K562 (cell line): ENCODE measurements at regions not wholly inside any gene's neighbourhood (a gene's known extent, or its start where the extent isn't known, plus 50 kb on each side); places are given as distances from the start of the nearest gene placed in this dataset.

Experiments
- ADNP ChIP-seq: fragments of 200-800 bp; sonication (Bioruptor generic); IDR thresholded peaks from 2 replicates; pipeline ENCODE4 v1.6.1; 2016; ENCODE audit warnings: missing genetic modification characterization, missing compliant biosample characterization
- ARID1B ChIP-seq: fragments of 450-650 bp; IDR thresholded peaks from 2 replicates; pipeline ENCODE4 v1.6.1; 2016; ENCODE audit warnings: antibody characterized with exemption, mild to moderate bottlenecking, inconsistent platforms
- BHLHE40 ChIP-seq: IDR thresholded peaks from 2 replicates; pipeline ENCODE4 v1.6.1; 2011; ENCODE audit warnings: low read length, improper control_type of control experiment
- CHD2 ChIP-seq: IDR thresholded peaks from 2 replicates; pipeline ENCODE4 v1.6.1; 2011; ENCODE audit warnings: low read depth, low read length
- CSDE1 ChIP-seq, 2 experiments: fragments of 450-650 bp; IDR thresholded peaks; 2 replicates each; pipeline ENCODE4 v1.6.1; 2016; ENCODE audit warnings: mild to moderate bottlenecking in 1 of 2
- FOSL1 ChIP-seq: fragments of 200-800 bp; sonication (Bioruptor generic); conservative IDR thresholded peaks from 2 replicates; pipeline ENCODE4 v1.6.1; 2016; ENCODE audit warnings: missing genetic modification characterization, missing compliant biosample characterization
- GTF2E2 ChIP-seq: fragments of 200-800 bp; sonication (Bioruptor generic); IDR thresholded peaks from 2 replicates; pipeline ENCODE4 v1.6.1; 2016; ENCODE audit warnings: missing genetic modification characterization, missing compliant biosample characterization
- MTF1 ChIP-seq: fragments of 250-450 bp; sonication (Bioruptor Pico); IDR thresholded peaks from 2 replicates; pipeline ENCODE4 v1.9.0; 2021; ENCODE audit warnings: moderate library complexity, mild to moderate bottlenecking, inconsistent platforms, borderline replicate concordance
- NBN ChIP-seq: fragments of 450-650 bp; IDR thresholded peaks from 2 replicates; pipeline ENCODE4 v1.6.1; 2016; ENCODE audit warnings: low read depth, mild to moderate bottlenecking
- NFYB ChIP-seq: IDR thresholded peaks from 2 replicates; pipeline ENCODE4 v1.6.1; 2011; ENCODE audit warnings: mild to moderate bottlenecking, moderate library complexity; ENCODE audit not compliant: insufficient read length; ENCODE audit errors: extremely low read depth
- PTRF ChIP-seq: fragments of 450-650 bp; IDR thresholded peaks from 2 replicates; pipeline ENCODE4 v1.6.1; 2016; ENCODE audit warnings: mild to moderate bottlenecking, missing genetic modification characterization, missing compliant biosample characterization
- RBFOX2 ChIP-seq: fragments of 200-400 bp; formaldehyde crosslinking; IDR thresholded peaks from 2 replicates; pipeline ENCODE4 v1.6.1; 2017; ENCODE audit warnings: low read depth, mild to moderate bottlenecking, low read length, moderate library complexity
- RCOR1 ChIP-seq, 2 experiments: IDR thresholded peaks; 2 replicates each; pipeline ENCODE4 v1.6.1; 2012; ENCODE audit warnings: low read depth in 2 of 2, low read length in 2 of 2, borderline replicate concordance in 1 of 2, improper control_type of control experiment in 1 of 2
- RNF2 ChIP-seq: sonication (generic); IDR thresholded peaks from 2 replicates; pipeline ENCODE4 v1.6.1; 2016
- TEAD4 ChIP-seq, 2 experiments: sonication (generic) in 1 of 2; formaldehyde crosslinking in 1 of 2; IDR thresholded peaks; 2 replicates each; pipeline versions ENCODE4 v1.6.1 to v1.8.0; 2012 to 2022; ENCODE audit warnings: borderline replicate concordance in 1 of 2, inconsistent platforms in 1 of 2, low read length in 1 of 2, mild to moderate bottlenecking in 1 of 2, missing genetic modification reagents in 1 of 2
- XRCC4 ChIP-seq: IDR thresholded peaks from one replicate; pipeline ENCODE4 v1.6.1; 2011; ENCODE audit not compliant: insufficient read depth, insufficient read length; ENCODE audit errors: extremely low read depth
- ZFX ChIP-seq: sonication (generic); formaldehyde crosslinking; IDR thresholded peaks from 2 replicates; pipeline ENCODE4 v1.8.0; 2022; ENCODE audit warnings: mild to moderate bottlenecking, missing genetic modification reagents, moderate library complexity
- ZNF239 ChIP-seq: fragments of 250-450 bp; sonication (Bioruptor Pico); IDR thresholded peaks from 2 replicates; pipeline ENCODE4 v1.4.0; 2020; ENCODE audit warnings: mild to moderate bottlenecking
- ZNF551 ChIP-seq: fragments of 250-450 bp; sonication (Bioruptor Pico); IDR thresholded peaks from 2 replicates; pipeline ENCODE4 v1.5.0; 2021; ENCODE audit warnings: mild to moderate bottlenecking, moderate library complexity
- ZNF639 ChIP-seq, 2 experiments: fragments of 200-800 bp in 1 of 2; sonication (Bioruptor generic) in 1 of 2; sonication (generic) in 1 of 2; formaldehyde crosslinking in 1 of 2; IDR thresholded peaks in 1 of 2; conservative IDR thresholded peaks in 1 of 2; 2 replicates each; pipeline versions ENCODE4 v1.5.0 to v1.6.1; 2016 to 2020; ENCODE audit warnings: missing compliant biosample characterization in 1 of 2, missing genetic modification characterization in 1 of 2, missing genetic modification reagents in 1 of 2
- TF ChIP-seq, protein P1 (sequence below): fragments of 250-450 bp; sonication (Bioruptor Pico); IDR thresholded peaks from 2 replicates; pipeline ENCODE4 v1.4.0; 2020; ENCODE audit warnings: borderline replicate concordance
- TF ChIP-seq, protein P2 (sequence below): fragments of 450-650 bp; IDR thresholded peaks from 2 replicates; pipeline ENCODE4 v1.6.1; 2016; ENCODE audit warnings: missing biosample characterization, missing genetic modification characterization

GRCh38 chr1:234544087-234544579 is 65.2 kb upstream of the TARBP1 start (continued):
- TF ChIP-seq ARID1B (peak; percentile 43), TEAD4 (IDR thresholded peaks at IDR 0.05; ENCODE audit: low read length) (peak; percentile 25; the same call in 1 of the 2 replicates), TEAD4 (CRISPR knock-in tag; IDR thresholded peaks at IDR 0.05; ENCODE audit: borderline replicate concordance) (no peak), NBN (0 out of 2 replicates have a peak, but pooled peaks have one; percentile 19), ADNP (tag) (peak; percentile 29; the same call in 1 of the 2 replicates), NFYB (no peak), ZNF239 (CRISPR knock-in tag) (0 out of 2 replicates have a peak, but pooled peaks have one; percentile 44), MTF1 (CRISPR knock-in tag) (peak; percentile 67; the same call in 1 of the 2 replicates), CSDE1 (IDR thresholded peaks at IDR 0.05) (no peak), RBFOX2 (0 out of 2 replicates have a peak, but pooled peaks have one; percentile 12), BHLHE40 (peak; percentile 89), PTRF (tag) (0 out of 2 replicates have a peak, but pooled peaks have one; percentile 20), CHD2 (no peak), RNF2 (peak; percentile 20; the same call in 1 of the 2 replicates), FOSL1 (tag) (peak; percentile 71), ZNF551 (CRISPR knock-in tag) (no peak), ZFX (CRISPR knock-in tag) (peak; percentile 62; the same call in 1 of the 2 replicates), ZNF639 (CRISPR knock-in tag; conservative IDR thresholded peaks at IDR 0.05 in 1 of 2, IDR thresholded peaks at IDR 0.05 in 1 of 2) (0 out of 4 replicates have a peak, but pooled peaks of 1 of the 2 experiments have one; percentile 24), GTF2E2 (tag) (no peak), RCOR1 (IDR thresholded peaks at IDR 0.05; ENCODE audit: borderline replicate concordance in 1 of 2, low read depth in 2 of 2, low read length in 2 of 2) (peak in 1 of 2 experiments; percentile 87; a peak in 3 of 4 replicates), XRCC4 (no peak)
- TF ChIP-seq, protein P1, sequence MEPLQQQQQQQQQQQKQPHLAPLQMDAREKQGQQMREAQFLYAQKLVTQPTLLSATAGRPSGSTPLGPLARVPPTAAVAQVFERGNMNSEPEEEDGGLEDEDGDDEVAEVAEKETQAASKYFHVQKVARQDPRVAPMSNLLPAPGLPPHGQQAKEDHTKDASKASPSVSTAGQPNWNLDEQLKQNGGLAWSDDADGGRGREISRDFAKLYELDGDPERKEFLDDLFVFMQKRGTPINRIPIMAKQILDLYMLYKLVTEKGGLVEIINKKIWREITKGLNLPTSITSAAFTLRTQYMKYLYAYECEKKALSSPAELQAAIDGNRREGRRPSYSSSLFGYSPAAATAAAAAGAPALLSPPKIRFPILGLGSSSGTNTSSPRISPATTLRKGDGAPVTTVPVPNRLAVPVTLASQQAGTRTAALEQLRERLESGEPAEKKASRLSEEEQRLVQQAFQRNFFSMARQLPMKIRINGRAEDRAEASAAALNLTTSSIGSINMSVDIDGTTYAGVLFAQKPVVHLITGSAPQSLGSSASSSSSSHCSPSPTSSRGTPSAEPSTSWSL (CRISPR knock-in tag): peak; percentile 79; the same call in 1 of the 2 replicates
- TF ChIP-seq, protein P2, sequence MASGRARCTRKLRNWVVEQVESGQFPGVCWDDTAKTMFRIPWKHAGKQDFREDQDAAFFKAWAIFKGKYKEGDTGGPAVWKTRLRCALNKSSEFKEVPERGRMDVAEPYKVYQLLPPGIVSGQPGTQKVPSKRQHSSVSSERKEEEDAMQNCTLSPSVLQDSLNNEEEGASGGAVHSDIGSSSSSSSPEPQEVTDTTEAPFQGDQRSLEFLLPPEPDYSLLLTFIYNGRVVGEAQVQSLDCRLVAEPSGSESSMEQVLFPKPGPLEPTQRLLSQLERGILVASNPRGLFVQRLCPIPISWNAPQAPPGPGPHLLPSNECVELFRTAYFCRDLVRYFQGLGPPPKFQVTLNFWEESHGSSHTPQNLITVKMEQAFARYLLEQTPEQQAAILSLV: no peak
